Endodermal cell (in vitro differentiated cells): ENCODE measurements at regions not wholly inside any gene's neighbourhood (a gene's known extent, or its start where the extent isn't known, plus 50 kb on each side); places are given as distances from the start of the nearest gene placed in this dataset.
"Not testable (repeated sequence)": the region's sequence is repeated elsewhere in the genome, so short reads cannot be mapped to it uniquely, and the experiment has no call there.

Experiments used
- DNase-seq: peaks from one replicate; pipeline ENCODE4 v3.0.0-alpha.2; 2017
- H3K27ac ChIP-seq: 2 replicates; pipeline ENCODE4 v1.5.1; 2013; ENCODE audit warnings: mild to moderate bottlenecking, low read depth, low read length, moderate library complexity
- H3K27me3 ChIP-seq: 2 replicates; pipeline ENCODE4 v1.6.1; 2013; ENCODE audit warnings: mild to moderate bottlenecking, low read length, moderate library complexity; ENCODE audit not compliant: insufficient read depth, control insufficient read depth, poor library complexity, severe bottlenecking
- H3K36me3 ChIP-seq: 2 replicates; pipeline ENCODE4 v1.7.0; 2013; ENCODE audit warnings: mild to moderate bottlenecking, low read length, moderate library complexity; ENCODE audit not compliant: control insufficient read depth, insufficient read depth
- H3K4me1 ChIP-seq: one replicate; pipeline ENCODE4 v1.7.0; 2013; ENCODE audit warnings: low read length; ENCODE audit not compliant: control insufficient read depth, insufficient read depth
- H3K4me3 ChIP-seq: 2 replicates; pipeline ENCODE4 v1.5.1; 2013; ENCODE audit warnings: mild to moderate bottlenecking, low read length, moderate library complexity
- H3K9ac ChIP-seq: 2 replicates; pipeline ENCODE4 v1.6.1; 2013; ENCODE audit warnings: mild to moderate bottlenecking, low read length, moderate library complexity; ENCODE audit not compliant: poor library complexity, severe bottlenecking; ENCODE audit errors: extremely low read depth
- H3K9me3 ChIP-seq: 2 replicates; pipeline ENCODE4 v1.6.1; 2013; ENCODE audit warnings: mild to moderate bottlenecking, low read length, moderate library complexity; ENCODE audit not compliant: control insufficient read depth
- H3K27ac Mint-ChIP-seq: 2 replicates; pipeline ENCODE4 v1.8.0; 2020; ENCODE audit warnings: mixed read lengths
- H3K27me3 Mint-ChIP-seq: 2 replicates; pipeline ENCODE4 v1.8.0; 2021; ENCODE audit warnings: mild to moderate bottlenecking, mixed read lengths; ENCODE audit not compliant: insufficient read depth
- H3K36me3 Mint-ChIP-seq: 2 replicates; pipeline ENCODE4 v1.8.0; 2020; ENCODE audit warnings: low read depth, mixed read lengths
- H3K4me1 Mint-ChIP-seq: 2 replicates; pipeline ENCODE4 v1.8.0; 2020; ENCODE audit warnings: mixed read lengths
- H3K4me3 Mint-ChIP-seq: 2 replicates; pipeline ENCODE4 v1.8.0; 2020; ENCODE audit warnings: mild to moderate bottlenecking, moderate library complexity, mixed read lengths
- H3K9me3 Mint-ChIP-seq: 2 replicates; pipeline ENCODE4 v1.8.0; 2020; ENCODE audit warnings: mild to moderate bottlenecking, mixed read lengths
- WGBS, 2 experiments: methylation state at CpG; one replicate each; pipeline versions ENCODE4 v1.1.5 to v1.1.7; 2013; ENCODE audit warnings: missing lambda C conversion rate in 2 of 2, mixed read lengths in 1 of 2; ENCODE audit not compliant: insufficient coverage in 1 of 2, insufficient read length in 1 of 2; 5-methylcytosine and 5-hydroxymethylcytosine counted together
- TF ChIP-seq, protein P1 (sequence below): fragments of 200-600 bp; sonication (generic); conservative IDR thresholded peaks from 2 replicates; pipeline ENCODE4 v1.5.0; 2021; ENCODE audit warnings: antibody characterized with exemption, mild to moderate bottlenecking

DNA sequence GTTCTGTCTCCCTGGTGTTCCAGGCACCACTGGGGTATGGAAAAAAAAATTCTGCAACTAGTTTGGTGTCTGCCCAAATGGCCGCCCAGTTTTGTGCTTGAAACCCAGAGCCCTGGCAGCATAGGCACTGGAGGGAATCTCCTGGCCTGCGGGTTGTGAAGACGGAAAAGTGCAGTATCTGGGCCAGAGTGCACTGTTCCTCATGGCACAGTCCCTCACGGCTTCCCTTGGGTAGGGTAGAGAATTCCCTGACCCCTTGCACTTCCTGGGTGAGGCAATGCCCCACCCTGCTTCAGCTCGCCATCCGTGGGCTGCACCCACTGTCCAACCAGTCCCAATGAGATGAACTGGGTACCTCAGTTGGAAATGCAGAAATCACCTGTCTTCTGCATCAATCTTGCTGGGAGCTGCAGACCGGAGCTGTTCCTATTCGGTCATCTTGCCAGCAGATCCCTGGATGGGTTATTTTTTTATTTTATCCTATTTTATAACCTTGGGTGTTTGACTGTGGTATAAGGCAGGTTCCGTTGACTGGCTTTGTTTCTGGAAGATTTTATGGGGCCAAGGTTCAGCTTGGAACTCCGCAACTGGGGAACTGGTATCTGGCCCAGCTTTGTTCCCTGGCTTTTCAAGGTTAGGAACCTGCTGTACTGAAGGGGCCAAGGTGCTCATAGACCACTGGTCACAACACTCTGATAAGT is 59.5 kb upstream of the IRAK1BP1 start:
- H3K9ac ChIP-seq, H3K36me3 Mint-ChIP-seq, H3K9me3 ChIP-seq, H3K27ac ChIP-seq, H3K4me3 ChIP-seq, H3K27me3 Mint-ChIP-seq, H3K27ac Mint-ChIP-seq, H3K4me3 Mint-ChIP-seq, H3K36me3 ChIP-seq, H3K27me3 ChIP-seq, H3K4me1 Mint-ChIP-seq, H3K9me3 Mint-ChIP-seq, H3K4me1 ChIP-seq, DNase-seq: not testable (repeated sequence)
- WGBS, 2 experiments = 92 to 100% methylated on average over 2 to 9 of the region's 10 CpGs

DNA sequence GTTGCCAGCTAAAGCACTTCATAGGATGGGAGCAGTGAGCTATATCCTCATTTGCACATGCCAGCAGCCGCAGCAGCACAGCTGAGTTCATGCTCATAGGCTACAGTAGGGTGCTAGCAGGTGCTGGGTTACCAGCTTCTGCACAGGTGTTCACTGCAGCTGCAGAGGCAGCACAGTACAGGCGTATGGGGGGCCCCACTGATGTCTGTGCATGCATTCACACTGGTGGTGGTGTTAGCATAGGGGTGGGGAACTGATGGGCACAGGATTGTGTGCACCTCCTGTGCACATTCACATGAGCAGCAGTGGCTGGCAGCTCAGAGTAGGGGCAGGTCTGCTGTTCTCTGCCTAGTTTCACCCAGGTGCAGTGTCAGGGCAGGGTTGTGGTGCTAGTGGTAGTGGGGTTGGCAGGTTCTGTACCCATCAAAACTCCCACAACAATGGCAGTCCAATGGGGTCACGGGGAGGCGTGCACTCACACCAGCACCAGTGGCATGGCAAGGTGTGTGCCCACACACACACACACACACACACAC is 58.9 kb upstream of the IRAK1BP1 start:
- H3K4me3 Mint-ChIP-seq = no peak overlapping the region
- H3K36me3 Mint-ChIP-seq = no peaks in the 10 kb centered on the region
- 86 to 94% methylated on average over 2 of the region's 4 CpGs for WGBS, 2 experiments

DNA sequence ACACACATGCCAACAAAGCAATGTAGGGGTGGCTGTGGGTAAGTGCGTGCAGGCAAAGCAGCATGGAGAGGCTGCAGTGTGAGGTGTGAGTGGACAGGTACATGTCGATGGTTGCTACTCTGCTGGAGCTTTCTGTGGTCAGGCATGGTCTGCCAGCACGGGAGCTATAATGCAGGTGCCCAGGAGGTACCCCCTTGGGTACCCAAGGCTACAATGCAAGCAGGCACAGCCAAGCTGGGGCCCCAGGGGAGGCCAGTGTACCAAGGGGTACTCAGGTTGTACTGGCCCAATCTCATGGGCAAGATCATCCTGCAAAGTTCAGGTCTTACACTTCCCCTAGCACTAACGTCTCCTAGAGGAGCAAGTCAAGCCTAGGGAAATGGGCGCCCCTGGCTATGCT is 58.4 kb upstream of the IRAK1BP1 start:
- 93% methylated on average over 5 of the region's 5 CpGs; no CpG with 5 or more reads in 1 of the 2 experiments for WGBS, 2 experiments
- no peaks in the 10 kb centered on the region for H3K36me3 ChIP-seq
- Mint-ChIP-seq H3K36me3 (no peaks in the 10 kb centered on the region), H3K27me3 (no peaks in the 10 kb centered on the region), H3K4me3 (no peak overlapping the region), H3K4me1 (no peaks in the 10 kb centered on the region), H3K27ac (no peak overlapping the region), H3K9me3 (no peaks in the 10 kb centered on the region)
- no peak for DNase-seq
- TF ChIP-seq, protein P1, sequence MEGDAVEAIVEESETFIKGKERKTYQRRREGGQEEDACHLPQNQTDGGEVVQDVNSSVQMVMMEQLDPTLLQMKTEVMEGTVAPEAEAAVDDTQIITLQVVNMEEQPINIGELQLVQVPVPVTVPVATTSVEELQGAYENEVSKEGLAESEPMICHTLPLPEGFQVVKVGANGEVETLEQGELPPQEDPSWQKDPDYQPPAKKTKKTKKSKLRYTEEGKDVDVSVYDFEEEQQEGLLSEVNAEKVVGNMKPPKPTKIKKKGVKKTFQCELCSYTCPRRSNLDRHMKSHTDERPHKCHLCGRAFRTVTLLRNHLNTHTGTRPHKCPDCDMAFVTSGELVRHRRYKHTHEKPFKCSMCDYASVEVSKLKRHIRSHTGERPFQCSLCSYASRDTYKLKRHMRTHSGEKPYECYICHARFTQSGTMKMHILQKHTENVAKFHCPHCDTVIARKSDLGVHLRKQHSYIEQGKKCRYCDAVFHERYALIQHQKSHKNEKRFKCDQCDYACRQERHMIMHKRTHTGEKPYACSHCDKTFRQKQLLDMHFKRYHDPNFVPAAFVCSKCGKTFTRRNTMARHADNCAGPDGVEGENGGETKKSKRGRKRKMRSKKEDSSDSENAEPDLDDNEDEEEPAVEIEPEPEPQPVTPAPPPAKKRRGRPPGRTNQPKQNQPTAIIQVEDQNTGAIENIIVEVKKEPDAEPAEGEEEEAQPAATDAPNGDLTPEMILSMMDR = no peak
- no peak overlapping the region for H3K4me3 ChIP-seq
- H3K9me3 ChIP-seq = no peaks in the 10 kb centered on the region
- H3K27me3 ChIP-seq = no peaks in the 10 kb centered on the region
- H3K27ac ChIP-seq = no peak overlapping the region
- H3K9ac ChIP-seq = no peak overlapping the region
- no peaks in the 10 kb centered on the region for H3K4me1 ChIP-seq

More for the DNA sequence above, 58.9 kb upstream of the IRAK1BP1 start:
- H3K4me1 ChIP-seq = no peaks in the 10 kb centered on the region
- no peak overlapping the region for H3K27ac ChIP-seq
- no peak overlapping the region for H3K9ac ChIP-seq
- no peaks in the 10 kb centered on the region for H3K27me3 Mint-ChIP-seq
- DNase-seq = no peak
- no peaks in the 10 kb centered on the region for H3K4me1 Mint-ChIP-seq
- H3K4me3 ChIP-seq = no peak overlapping the region
- TF ChIP-seq, protein P1 = no peak
- no peaks in the 10 kb centered on the region for H3K9me3 Mint-ChIP-seq
- H3K9me3 ChIP-seq = no peaks in the 10 kb centered on the region
- H3K27ac Mint-ChIP-seq = no peak overlapping the region
- H3K36me3 ChIP-seq = no peaks in the 10 kb centered on the region
- H3K27me3 ChIP-seq = no peaks in the 10 kb centered on the region
